Activated CD4-positive, alpha-beta T cell treated with anti-CD3 and anti-CD28 coated beads, Interleukin-2, amount 50 U/mL, for 48 hours (primary cell): ENCODE measurements at regions not wholly inside any gene's neighbourhood (a gene's known extent, or its start where the extent isn't known, plus 50 kb on each side); places are given as distances from the start of the nearest gene placed in this dataset.
"Not testable (repeated sequence)": the region's sequence is repeated elsewhere in the genome, so short reads cannot be mapped to it uniquely, and the experiment has no call there.

Experiments
- DNase-seq, 2 experiments: peaks; one replicate each; pipeline ENCODE4 v3.0.0-alpha.2; 2020

DNA sequence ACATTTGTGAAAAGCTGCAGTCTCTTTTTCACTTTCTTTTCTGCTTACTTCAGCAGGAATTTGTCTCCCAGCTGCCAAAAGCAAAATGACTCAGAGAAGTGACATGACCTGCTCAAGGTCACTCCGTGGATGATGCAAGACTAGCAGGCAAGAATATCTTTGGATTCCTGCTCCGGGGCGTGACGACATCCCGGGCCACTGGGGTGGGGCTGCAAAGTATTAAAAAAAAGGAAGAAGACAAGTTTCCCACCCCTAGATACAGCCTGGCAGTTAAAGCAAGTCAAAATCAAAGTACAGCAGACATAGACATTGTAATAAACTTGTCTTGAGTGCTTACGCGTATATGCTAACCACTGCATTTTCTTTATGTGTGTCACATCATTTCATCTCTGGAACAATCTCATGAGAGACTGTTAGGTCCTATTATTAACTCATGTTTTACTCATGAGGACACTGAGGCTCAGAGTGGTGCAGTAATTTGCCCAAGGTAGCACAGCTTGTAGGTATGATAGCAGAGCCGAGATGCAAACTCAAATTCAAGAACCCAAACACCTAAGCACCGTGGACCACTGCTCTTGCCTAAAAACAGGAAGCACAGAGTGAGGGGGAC is 485.2 kb upstream of the PROK2 start:
- peak in 1 of 2 experiments; percentile 23 for DNase-seq

DNA sequence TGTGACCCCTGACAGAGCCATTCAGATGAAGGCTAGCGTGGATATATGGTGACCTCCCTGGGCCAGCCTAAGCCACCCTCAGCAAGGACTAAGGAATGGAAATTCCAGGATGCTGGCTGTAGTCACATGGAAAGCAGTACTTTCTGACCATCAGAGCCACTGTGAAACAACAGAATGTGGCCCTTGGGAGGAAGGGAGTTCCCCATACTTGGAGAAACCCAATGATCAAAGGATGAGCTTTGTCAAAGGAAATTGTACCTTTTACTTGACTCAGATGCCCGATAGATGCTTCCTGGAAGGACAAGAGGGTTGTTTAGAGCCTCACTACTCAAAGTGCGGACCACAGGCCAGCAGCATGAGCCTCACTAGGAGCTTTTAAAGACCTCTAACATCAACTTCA is 484.5 kb upstream of the PROK2 start:
- DNase-seq = no peak

DNA sequence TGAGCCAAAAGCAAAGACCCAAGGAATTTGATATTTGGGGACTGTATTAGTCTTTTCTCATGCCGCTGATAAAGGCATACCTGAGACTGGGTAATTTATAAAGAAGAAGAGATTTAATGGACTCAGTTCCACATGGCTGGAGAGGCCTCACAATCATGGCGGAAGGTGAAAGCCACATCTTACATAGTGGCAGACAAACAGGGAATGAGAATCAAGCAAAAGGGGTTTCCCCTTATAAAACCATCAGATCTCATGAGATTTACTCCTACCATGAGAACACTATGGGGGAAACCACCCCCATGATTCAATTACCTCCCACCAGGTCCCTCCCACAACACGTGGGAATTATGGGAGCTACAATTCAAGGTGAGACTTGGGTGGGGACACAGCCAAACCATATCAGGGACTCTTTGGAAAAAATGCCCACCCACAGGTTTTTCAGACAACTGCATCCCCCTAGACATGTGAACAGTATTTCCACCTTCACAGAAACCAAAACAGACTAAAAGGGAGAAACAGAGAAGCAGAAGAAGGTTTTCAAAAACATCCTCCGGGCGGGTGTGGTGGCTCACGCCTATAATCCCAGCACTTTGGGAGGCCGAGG is 482.1 kb upstream of the PROK2 start:
- DNase-seq = not testable (repeated sequence)

DNA sequence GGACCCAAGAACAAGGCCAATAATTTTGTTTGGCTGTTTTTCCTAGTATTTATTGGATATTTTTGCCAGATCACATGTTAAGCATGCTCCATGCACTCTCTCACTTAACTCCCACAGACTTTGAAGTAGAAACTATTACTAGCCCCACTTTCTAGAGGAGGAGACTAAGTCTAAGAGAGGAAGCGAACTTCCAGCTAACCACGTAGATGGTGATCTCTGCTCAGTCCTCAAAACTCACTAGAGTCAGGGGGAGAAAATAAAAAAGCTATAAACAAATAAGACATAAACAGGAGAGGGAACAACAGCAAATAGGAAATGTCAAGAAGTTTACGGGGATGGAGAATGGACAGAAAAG is 481.0 kb upstream of the PROK2 start:
- DNase-seq = no peak

GRCh38 chr3:72265256-72266015 is 480.5 kb upstream of the PROK2 start:
- no peak for DNase-seq

- DNase-seq = no peak
These were observed 478.5 kb upstream of the PROK2 start for GRCh38 chr3:72263223-72263990.

GRCh38 chr3:72262736-72263135 is 477.8 kb upstream of the PROK2 start:
- DNase-seq = no peak

GRCh38 chr3:72261566-72262564 is 476.9 kb upstream of the PROK2 start:
- no peak for DNase-seq

DNA sequence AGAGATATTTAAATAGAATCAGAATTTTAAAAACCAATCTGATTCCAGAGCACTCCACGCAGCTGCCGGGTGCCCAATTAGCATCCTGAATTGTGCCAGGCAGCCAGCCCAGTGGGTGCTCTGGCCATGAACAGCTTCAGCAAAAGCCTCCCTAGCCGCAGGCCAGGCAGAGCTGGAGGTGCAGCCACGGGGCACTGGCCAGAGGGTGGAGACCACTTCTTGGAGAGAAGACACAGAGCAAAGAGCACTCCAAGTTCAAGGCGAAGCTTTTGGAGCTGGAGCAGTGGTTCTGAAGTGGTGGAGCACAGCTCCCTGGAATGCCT is 475.6 kb upstream of the PROK2 start:
- DNase-seq = no peak

GRCh38 chr3:72259755-72260587 is 475.0 kb upstream of the PROK2 start:
- peak; percentile 24 to 42 for DNase-seq

DNA sequence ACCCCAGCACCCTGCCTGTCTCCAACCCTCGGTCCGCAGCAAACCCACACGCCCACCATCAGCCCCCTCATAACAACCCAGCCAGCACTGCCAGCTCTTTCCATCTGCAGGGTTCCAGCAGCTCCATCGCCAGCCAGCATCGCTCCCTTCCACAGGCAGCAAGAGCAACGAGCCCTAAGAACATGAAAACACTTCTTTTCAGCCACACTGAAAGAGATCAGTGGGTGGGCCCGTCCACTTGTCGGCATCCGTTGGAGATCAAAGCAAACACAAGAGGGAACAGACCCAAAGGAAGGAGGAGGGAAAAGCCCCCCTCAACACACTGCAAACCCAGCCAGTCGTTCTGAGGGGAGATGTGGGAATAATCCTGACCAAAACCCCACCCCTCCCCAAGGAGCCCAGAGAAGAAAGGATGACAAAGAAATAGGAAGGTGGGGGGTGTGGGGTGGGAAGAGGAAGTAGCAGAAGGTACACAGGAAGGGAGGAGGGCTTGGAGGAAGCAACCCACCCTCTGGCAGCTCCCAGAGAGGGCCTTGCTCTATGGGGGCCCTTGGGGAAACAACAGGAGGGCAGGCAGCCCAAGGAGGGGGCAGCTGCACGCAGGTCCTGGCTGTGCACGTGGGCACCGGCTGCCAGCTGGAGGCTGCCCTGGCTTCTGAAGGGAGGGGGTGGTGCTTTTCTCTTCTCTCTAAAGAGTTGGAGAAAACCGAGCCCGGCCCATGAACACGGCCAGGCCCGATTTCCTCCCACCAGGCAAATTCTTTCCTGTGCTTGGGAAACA is 473.6 kb upstream of the PROK2 start:
- no peak for DNase-seq

DNA sequence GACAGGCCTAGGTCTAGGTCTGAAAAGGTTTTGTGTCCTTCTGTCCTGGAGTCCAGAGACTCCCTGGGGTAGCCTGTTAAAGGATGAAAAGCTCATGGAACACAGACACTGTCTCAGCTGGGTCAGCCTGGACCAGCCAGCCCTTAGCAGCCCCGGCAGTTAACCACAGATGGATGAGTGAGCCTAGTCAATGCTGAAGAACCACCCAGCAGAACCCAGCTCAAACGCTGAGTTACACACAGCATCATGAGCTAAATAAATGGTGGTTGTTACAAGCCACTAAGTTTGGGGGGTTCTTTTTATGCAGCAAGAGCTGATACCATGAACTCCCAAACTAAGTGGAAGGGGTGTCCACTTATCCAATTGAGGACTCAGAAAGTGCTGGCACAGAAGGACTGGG is 472.8 kb upstream of the PROK2 start:
- DNase-seq = no peak

GRCh38 chr3:72257203-72257602 is 472.3 kb upstream of the PROK2 start:
- DNase-seq = no peak

- DNase-seq = no peak
These were observed 471.8 kb upstream of the PROK2 start for GRCh38 chr3:72256716-72257115.

GRCh38 chr3:72255791-72256559 is 471.0 kb upstream of the PROK2 start:
- DNase-seq = no peak

DNA sequence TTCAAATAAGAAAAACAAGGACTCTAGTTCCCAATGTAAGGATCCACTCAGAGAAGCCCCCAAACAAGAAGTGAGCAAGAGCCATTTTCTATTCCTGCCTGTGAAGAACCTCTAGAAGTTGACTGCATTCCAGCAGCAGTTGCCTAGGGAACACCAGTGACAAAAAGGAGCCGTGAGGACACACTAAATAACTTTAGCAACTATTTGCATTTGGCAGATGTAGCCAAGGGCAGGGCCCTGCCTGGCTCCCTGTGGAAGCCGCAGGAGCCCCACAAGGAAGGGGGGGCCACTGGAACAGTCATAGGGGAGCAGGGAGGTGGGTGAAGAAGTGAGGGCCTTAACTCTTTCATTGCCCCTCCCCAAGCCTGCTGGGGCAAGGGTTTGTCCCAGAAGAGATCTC is 470.2 kb upstream of the PROK2 start:
- DNase-seq = no peak

GRCh38 chr3:72254483-72254882 is 469.5 kb upstream of the PROK2 start:
- no peak for DNase-seq

GRCh38 chr3:72250725-72251124 is 465.8 kb upstream of the PROK2 start:
- DNase-seq = no peak

- DNase-seq = no peak
These were observed 463.9 kb upstream of the PROK2 start for GRCh38 chr3:72248869-72249268.

GRCh38 chr3:72248389-72248761 is 463.4 kb upstream of the PROK2 start:
- no peak for DNase-seq
